OCI-LY1 (cell line): ENCODE measurements at regions not wholly inside any gene's neighbourhood (a gene's known extent, or its start where the extent isn't known, plus 50 kb on each side); places are given as distances from the start of the nearest gene placed in this dataset.

Source experiments
- H2AFZ ChIP-seq: fragments of 200-600 bp; sonication (generic), shearing (Covaris generic); 2 replicates; pipeline ENCODE4 v1.6.0; 2014; ENCODE audit warnings: antibody characterized with exemption, mild to moderate bottlenecking, low read length
- H3F3A ChIP-seq: fragments of 200-600 bp; sonication (generic), shearing (Covaris generic); 2 replicates; pipeline ENCODE4 v1.6.0; 2014; ENCODE audit warnings: mild to moderate bottlenecking, antibody characterized with exemption, low read length, moderate library complexity; ENCODE audit not compliant: insufficient read depth
- H3K27ac ChIP-seq: fragments of 200-600 bp; sonication (generic); 2 replicates; pipeline ENCODE4 v1.5.1; 2014; ENCODE audit warnings: low read length, mixed run types, mild to moderate bottlenecking, low read depth; ENCODE audit not compliant: poor library complexity, severe bottlenecking
- H3K27me3 ChIP-seq: fragments of 200-600 bp; sonication (generic); 2 replicates; pipeline ENCODE4 v1.6.0; 2014; ENCODE audit warnings: antibody characterized with exemption, mild to moderate bottlenecking, low read length, moderate library complexity; ENCODE audit not compliant: insufficient read depth
- H3K36me3 ChIP-seq: fragments of 200-600 bp; sonication (generic); 2 replicates; pipeline ENCODE4 v1.6.1; 2014; ENCODE audit warnings: mild to moderate bottlenecking, antibody characterized with exemption, low read length, moderate library complexity, mixed read lengths; ENCODE audit not compliant: insufficient read depth
- H3K4me1 ChIP-seq: fragments of 200-600 bp; sonication (generic); 2 replicates; pipeline ENCODE4 v1.5.1; 2014; ENCODE audit warnings: mild to moderate bottlenecking, low read length, moderate library complexity; ENCODE audit not compliant: insufficient read depth, severe bottlenecking
- H3K4me2 ChIP-seq: fragments of 200-600 bp; sonication (generic), shearing (Covaris generic); 2 replicates; pipeline ENCODE4 v1.6.1; 2014; ENCODE audit warnings: low read length
- H3K4me3 ChIP-seq: fragments of 200-600 bp; sonication (generic); 2 replicates; pipeline ENCODE4 v1.5.1; 2014; ENCODE audit warnings: low read length, low read depth, mild to moderate bottlenecking, mixed read lengths; ENCODE audit not compliant: poor library complexity, severe bottlenecking
- H3K79me2 ChIP-seq: fragments of 200-600 bp; shearing (Covaris generic); 2 replicates; pipeline ENCODE4 v1.6.1; 2016; ENCODE audit warnings: mixed run types, low read length, mixed read lengths; ENCODE audit not compliant: insufficient read depth
- H3K9ac ChIP-seq: fragments of 200-600 bp; sonication (generic), shearing (Covaris generic); 2 replicates; pipeline ENCODE4 v1.6.1; 2014; ENCODE audit warnings: mild to moderate bottlenecking, low read length, mixed read lengths
- H3K9me2 ChIP-seq: fragments of 200-600 bp; sonication (generic), shearing (Covaris generic); 2 replicates; pipeline ENCODE4 v1.6.1; 2014; ENCODE audit warnings: low read depth, mild to moderate bottlenecking, low read length, mixed read lengths
- H3K9me3 ChIP-seq: fragments of 200-600 bp; shearing (Covaris generic); 2 replicates; pipeline ENCODE4 v1.6.1; 2014; ENCODE audit warnings: low read length, mixed read lengths
- H4K20me1 ChIP-seq: fragments of 200-600 bp; sonication (generic), shearing (Covaris generic); 2 replicates; pipeline ENCODE4 v1.6.0; 2016; ENCODE audit warnings: mild to moderate bottlenecking, low read length; ENCODE audit not compliant: insufficient read depth
- EZH2 ChIP-seq: fragments of 200-600 bp; sonication (generic), shearing (Covaris generic); IDR thresholded peaks from 2 replicates; pipeline ENCODE4 v1.8.0; 2017; ENCODE audit warnings: borderline replicate concordance, mixed run types, mild to moderate bottlenecking, antibody characterized with exemption, low read length, moderate library complexity, mixed read lengths
- TF ChIP-seq, protein P1 (sequence below): fragments of 200-600 bp; sonication (generic), shearing (Covaris generic); IDR thresholded peaks from 2 replicates; pipeline ENCODE4 v1.5.1; 2017; ENCODE audit warnings: mild to moderate bottlenecking, antibody characterized with exemption, low read length, moderate library complexity, mixed read lengths

DNA sequence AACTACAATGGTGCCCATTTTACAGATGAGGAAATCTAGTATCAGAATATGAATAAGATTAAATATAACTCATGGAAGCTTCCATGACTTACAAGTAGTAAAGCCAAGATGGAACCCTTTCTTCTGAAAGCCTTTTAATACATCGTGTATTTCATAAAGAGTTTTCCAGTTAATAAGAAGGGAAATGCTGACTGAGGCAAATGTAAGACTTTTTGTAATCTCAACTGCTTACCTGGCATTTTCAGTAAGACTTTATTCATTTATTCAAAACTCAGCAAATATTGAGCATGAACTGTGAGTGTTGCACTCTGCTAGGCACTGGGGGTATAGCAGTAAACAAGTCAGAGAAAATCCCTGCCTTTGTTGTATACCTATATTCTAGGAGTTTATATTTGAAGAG, 256.4 kb upstream of the THRB start:
- no peak for TF ChIP-seq EZH2
- no peak overlapping the region for H3K27ac ChIP-seq
- H3K79me2 ChIP-seq: no peaks in the 10 kb centered on the region
- H3K4me3 ChIP-seq: no peak overlapping the region
- no peak overlapping the region for H3K4me2 ChIP-seq
- no peaks in the 10 kb centered on the region for H3K9me3 ChIP-seq
- H3K4me1 ChIP-seq: no peaks in the 10 kb centered on the region
- H3K36me3 ChIP-seq: no peaks in the 10 kb centered on the region
- no peak overlapping the region for H2AFZ ChIP-seq
- H3K9ac ChIP-seq: no peak overlapping the region
- H3K27me3 ChIP-seq: no peaks in the 10 kb centered on the region
- no peaks in the 10 kb centered on the region for H4K20me1 ChIP-seq
- H3F3A ChIP-seq: no peaks in the 10 kb centered on the region
- H3K9me2 ChIP-seq: no peaks in the 10 kb centered on the region

DNA sequence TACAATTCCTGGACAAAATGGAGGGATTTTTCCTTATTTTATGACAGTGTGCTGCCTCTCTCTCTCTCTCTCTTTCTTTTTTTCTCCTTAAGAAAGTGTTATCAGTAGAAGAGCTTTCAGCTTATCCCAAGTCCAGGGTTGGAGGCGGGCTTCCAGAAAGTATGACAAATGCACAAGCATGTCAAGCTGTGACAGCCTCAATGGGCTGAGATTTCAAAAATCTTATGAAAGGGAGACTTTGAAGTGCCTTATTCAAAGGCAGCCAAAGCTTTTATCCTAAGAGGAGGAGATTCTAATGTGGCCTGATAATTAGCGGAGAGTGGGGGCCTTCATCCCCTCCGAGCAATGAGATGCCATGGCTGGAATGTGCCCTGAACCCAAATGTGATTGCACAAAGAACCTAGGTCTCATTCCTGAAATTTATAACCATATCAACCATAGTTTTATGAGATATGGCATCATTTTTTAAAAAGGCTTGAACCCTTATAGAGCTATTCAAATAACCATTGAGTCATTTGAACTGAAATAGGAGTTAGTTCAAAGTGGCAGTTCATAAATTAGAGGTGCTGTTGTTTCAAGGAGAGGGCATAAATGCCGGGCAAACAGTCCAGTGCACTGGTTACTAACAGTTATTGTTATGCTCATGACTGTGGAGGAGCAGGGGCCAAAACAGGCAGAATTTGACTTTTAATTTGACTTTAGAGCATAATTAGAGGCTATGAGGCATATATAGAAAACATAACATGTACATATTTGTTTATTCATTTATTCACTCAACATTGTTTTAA, 261.6 kb upstream of the THRB start:
- no peaks in the 10 kb centered on the region for H3K4me1 ChIP-seq
- H3K27ac ChIP-seq: no peak overlapping the region
- no peak for TF ChIP-seq EZH2
- TF ChIP-seq, protein P1, sequence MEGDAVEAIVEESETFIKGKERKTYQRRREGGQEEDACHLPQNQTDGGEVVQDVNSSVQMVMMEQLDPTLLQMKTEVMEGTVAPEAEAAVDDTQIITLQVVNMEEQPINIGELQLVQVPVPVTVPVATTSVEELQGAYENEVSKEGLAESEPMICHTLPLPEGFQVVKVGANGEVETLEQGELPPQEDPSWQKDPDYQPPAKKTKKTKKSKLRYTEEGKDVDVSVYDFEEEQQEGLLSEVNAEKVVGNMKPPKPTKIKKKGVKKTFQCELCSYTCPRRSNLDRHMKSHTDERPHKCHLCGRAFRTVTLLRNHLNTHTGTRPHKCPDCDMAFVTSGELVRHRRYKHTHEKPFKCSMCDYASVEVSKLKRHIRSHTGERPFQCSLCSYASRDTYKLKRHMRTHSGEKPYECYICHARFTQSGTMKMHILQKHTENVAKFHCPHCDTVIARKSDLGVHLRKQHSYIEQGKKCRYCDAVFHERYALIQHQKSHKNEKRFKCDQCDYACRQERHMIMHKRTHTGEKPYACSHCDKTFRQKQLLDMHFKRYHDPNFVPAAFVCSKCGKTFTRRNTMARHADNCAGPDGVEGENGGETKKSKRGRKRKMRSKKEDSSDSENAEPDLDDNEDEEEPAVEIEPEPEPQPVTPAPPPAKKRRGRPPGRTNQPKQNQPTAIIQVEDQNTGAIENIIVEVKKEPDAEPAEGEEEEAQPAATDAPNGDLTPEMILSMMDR: no peak
- H3K27me3 ChIP-seq: no peaks in the 10 kb centered on the region
- no peak overlapping the region for H2AFZ ChIP-seq
- no peaks in the 10 kb centered on the region for H4K20me1 ChIP-seq
- H3K9me2 ChIP-seq: no peaks in the 10 kb centered on the region
- no peaks in the 10 kb centered on the region for H3K36me3 ChIP-seq
- no peak overlapping the region for H3K4me2 ChIP-seq
- no peaks in the 10 kb centered on the region for H3K79me2 ChIP-seq
- no peaks in the 10 kb centered on the region for H3F3A ChIP-seq
- H3K4me3 ChIP-seq: no peak overlapping the region
- no peak overlapping the region for H3K9ac ChIP-seq
- no peaks in the 10 kb centered on the region for H3K9me3 ChIP-seq

DNA sequence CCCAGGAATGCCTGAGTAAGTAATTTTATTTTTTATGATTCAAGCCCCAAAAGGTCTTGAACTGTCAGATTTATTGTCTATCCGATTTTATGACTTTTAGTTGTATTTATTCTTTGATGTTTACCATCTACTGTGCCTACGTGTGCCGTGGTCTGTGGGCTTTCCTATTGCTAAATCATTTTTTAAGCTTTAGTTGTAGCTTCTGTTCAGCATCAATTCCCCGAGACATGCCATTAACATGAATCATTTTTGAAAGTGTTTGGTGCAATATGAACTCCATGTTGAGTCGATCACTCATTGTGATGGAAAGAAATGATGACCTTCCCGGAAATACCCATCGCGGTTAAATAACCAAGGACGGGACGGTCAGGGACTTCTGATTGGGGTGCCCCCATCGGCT, 268.7 kb upstream of the THRB start:
- no peak overlapping the region for H3K4me3 ChIP-seq
- no peaks in the 10 kb centered on the region for H3K79me2 ChIP-seq
- no peak overlapping the region for H3K9ac ChIP-seq
- H3F3A ChIP-seq: no peaks in the 10 kb centered on the region
- no peaks in the 10 kb centered on the region for H3K9me3 ChIP-seq
- no peaks in the 10 kb centered on the region for H3K27me3 ChIP-seq
- no peak overlapping the region for H2AFZ ChIP-seq
- H3K27ac ChIP-seq: no peak overlapping the region
- H3K9me2 ChIP-seq: no peaks in the 10 kb centered on the region
- TF ChIP-seq, protein P1: no peak
- TF ChIP-seq EZH2: no peak
- no peaks in the 10 kb centered on the region for H3K36me3 ChIP-seq
- H4K20me1 ChIP-seq: no peaks in the 10 kb centered on the region
- no peak overlapping the region for H3K4me2 ChIP-seq
- no peaks in the 10 kb centered on the region for H3K4me1 ChIP-seq
